ENCODE measurements at regions not wholly inside any gene's neighbourhood (a gene's known extent, or its start where the extent isn't known, plus 50 kb on each side); places are given as distances from the start of the nearest gene placed in this dataset.

- TF ChIP-seq, protein P1, sequence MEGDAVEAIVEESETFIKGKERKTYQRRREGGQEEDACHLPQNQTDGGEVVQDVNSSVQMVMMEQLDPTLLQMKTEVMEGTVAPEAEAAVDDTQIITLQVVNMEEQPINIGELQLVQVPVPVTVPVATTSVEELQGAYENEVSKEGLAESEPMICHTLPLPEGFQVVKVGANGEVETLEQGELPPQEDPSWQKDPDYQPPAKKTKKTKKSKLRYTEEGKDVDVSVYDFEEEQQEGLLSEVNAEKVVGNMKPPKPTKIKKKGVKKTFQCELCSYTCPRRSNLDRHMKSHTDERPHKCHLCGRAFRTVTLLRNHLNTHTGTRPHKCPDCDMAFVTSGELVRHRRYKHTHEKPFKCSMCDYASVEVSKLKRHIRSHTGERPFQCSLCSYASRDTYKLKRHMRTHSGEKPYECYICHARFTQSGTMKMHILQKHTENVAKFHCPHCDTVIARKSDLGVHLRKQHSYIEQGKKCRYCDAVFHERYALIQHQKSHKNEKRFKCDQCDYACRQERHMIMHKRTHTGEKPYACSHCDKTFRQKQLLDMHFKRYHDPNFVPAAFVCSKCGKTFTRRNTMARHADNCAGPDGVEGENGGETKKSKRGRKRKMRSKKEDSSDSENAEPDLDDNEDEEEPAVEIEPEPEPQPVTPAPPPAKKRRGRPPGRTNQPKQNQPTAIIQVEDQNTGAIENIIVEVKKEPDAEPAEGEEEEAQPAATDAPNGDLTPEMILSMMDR (IDR thresholded peaks at IDR 0.05 in 2 of 3, conservative IDR thresholded peaks at IDR 0.05 in 1 of 3; ENCODE audit: borderline replicate concordance in 1 of 3, insufficient read depth in 1 of 3, low read depth in 2 of 3, low read length in 2 of 3), result no peak
- TF ChIP-seq SP1 (IDR thresholded peaks at IDR 0.05; ENCODE audit: low read depth) (no peak), ZFX (IDR thresholded peaks at IDR 0.05) (no peak), YY1 (IDR thresholded peaks at IDR 0.05; ENCODE audit: extremely low read depth, insufficient replicate concordance, low read depth, low read length) (no peak), POLR2AphosphoS5 (IDR thresholded peaks at IDR 0.05; ENCODE audit: low read depth, low read length) (no peak), EZH2 (IDR thresholded peaks at IDR 0.05) (no peak), MAX (IDR thresholded peaks at IDR 0.05) (no peak), POLR2A (IDR thresholded peaks at IDR 0.05; ENCODE audit: borderline replicate concordance, extremely low read depth, insufficient read depth, insufficient read length) (no peak), REST (IDR thresholded peaks at IDR 0.05; ENCODE audit: low read depth) (no peak), RAD21 (IDR thresholded peaks at IDR 0.05; ENCODE audit: low read depth) (no peak), FOSL1 (IDR thresholded peaks at IDR 0.05; ENCODE audit: low read depth) (no peak), SIN3A (IDR thresholded peaks at IDR 0.05; ENCODE audit: low read depth) (no peak), EGR1 (IDR thresholded peaks at IDR 0.05; ENCODE audit: low read depth) (no peak)
- TF ChIP-seq, protein P2, sequence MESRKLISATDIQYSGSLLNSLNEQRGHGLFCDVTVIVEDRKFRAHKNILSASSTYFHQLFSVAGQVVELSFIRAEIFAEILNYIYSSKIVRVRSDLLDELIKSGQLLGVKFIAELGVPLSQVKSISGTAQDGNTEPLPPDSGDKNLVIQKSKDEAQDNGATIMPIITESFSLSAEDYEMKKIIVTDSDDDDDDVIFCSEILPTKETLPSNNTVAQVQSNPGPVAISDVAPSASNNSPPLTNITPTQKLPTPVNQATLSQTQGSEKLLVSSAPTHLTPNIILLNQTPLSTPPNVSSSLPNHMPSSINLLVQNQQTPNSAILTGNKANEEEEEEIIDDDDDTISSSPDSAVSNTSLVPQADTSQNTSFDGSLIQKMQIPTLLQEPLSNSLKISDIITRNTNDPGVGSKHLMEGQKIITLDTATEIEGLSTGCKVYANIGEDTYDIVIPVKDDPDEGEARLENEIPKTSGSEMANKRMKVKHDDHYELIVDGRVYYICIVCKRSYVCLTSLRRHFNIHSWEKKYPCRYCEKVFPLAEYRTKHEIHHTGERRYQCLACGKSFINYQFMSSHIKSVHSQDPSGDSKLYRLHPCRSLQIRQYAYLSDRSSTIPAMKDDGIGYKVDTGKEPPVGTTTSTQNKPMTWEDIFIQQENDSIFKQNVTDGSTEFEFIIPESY (IDR thresholded peaks at IDR 0.05; ENCODE audit: extremely low read depth, insufficient replicate concordance, low read length), result no peak
These were observed 510.4 kb downstream of the KCNJ18 start for GRCh38 chr17:22202702-22203101.

Data from HCT116 (cell line).